Mesenchymal stem cell (in vitro differentiated cells and primary cell): ENCODE measurements at regions not wholly inside any gene's neighbourhood (a gene's known extent, or its start where the extent isn't known, plus 50 kb on each side); places are given as distances from the start of the nearest gene placed in this dataset.

ENCODE experiments used
- DNase-seq: peaks from one replicate; pipeline ENCODE4 v3.0.0-alpha.2; 2013
- H2AFZ ChIP-seq: one replicate; pipeline ENCODE4 v1.6.1; 2013; ENCODE audit warnings: low read depth, mild to moderate bottlenecking, control low read depth, inconsistent platforms, low read length, moderate library complexity
- H2AK5ac ChIP-seq: 2 replicates; pipeline ENCODE4 v1.6.1; 2013; ENCODE audit warnings: low read length, moderate library complexity, mild to moderate bottlenecking, inconsistent platforms; ENCODE audit not compliant: severe bottlenecking
- H2BK120ac ChIP-seq: one replicate; pipeline ENCODE4 v1.6.1; 2013; ENCODE audit warnings: low read depth, mild to moderate bottlenecking, inconsistent platforms, low read length, moderate library complexity
- H2BK12ac ChIP-seq, 2 experiments: one replicate each; pipeline ENCODE4 v1.6.1; 2013; ENCODE audit warnings: inconsistent platforms in 2 of 2, low read length in 2 of 2, mild to moderate bottlenecking in 2 of 2, moderate library complexity in 2 of 2, control low read depth in 1 of 2
- H2BK15ac ChIP-seq: one replicate; pipeline ENCODE4 v1.6.1; 2013; ENCODE audit warnings: mild to moderate bottlenecking, low read depth, inconsistent platforms; ENCODE audit not compliant: poor library complexity, severe bottlenecking
- H2BK5ac ChIP-seq: 2 replicates; pipeline ENCODE4 v1.6.1; 2013; ENCODE audit warnings: low read depth, mild to moderate bottlenecking, low read length, control low read depth, inconsistent platforms; ENCODE audit not compliant: poor library complexity, severe bottlenecking
- H3K14ac ChIP-seq, 2 experiments: one replicate each; pipeline ENCODE4 v1.6.1; 2013; ENCODE audit warnings: inconsistent platforms in 2 of 2, low read length in 2 of 2, control low read depth in 1 of 2, mild to moderate bottlenecking in 1 of 2, moderate library complexity in 1 of 2
- H3K18ac ChIP-seq, 2 experiments: one replicate each; pipeline ENCODE4 v1.6.1; 2013; ENCODE audit warnings: inconsistent platforms in 2 of 2, low read length in 2 of 2, control low read depth in 1 of 2, low read depth in 1 of 2, mild to moderate bottlenecking in 1 of 2
- H3K23ac ChIP-seq, 2 experiments: one replicate each; pipeline ENCODE4 v1.6.1; 2013; ENCODE audit warnings: inconsistent platforms in 2 of 2, low read length in 2 of 2, mild to moderate bottlenecking in 2 of 2, moderate library complexity in 2 of 2, control low read depth in 1 of 2
- H3K27ac ChIP-seq: 2 replicates; pipeline ENCODE4 v1.5.1; 2013; ENCODE audit warnings: mild to moderate bottlenecking, moderate library complexity, low read length, control low read depth, inconsistent platforms; ENCODE audit not compliant: poor library complexity, severe bottlenecking
- H3K27me3 ChIP-seq, 2 experiments: 2 replicates each; pipeline versions ENCODE4 v1.6.1 to v1.7.0; 2013; ENCODE audit warnings: low read length in 2 of 2, mild to moderate bottlenecking in 2 of 2, moderate library complexity in 2 of 2, control low read depth in 1 of 2, inconsistent platforms in 1 of 2; ENCODE audit not compliant: control insufficient read depth in 1 of 2, insufficient read depth in 1 of 2
- H3K36me3 ChIP-seq, 2 experiments: 2 replicates each; pipeline versions ENCODE4 v1.6.1 to v1.7.0; 2013; ENCODE audit warnings: low read length in 2 of 2, control low read depth in 1 of 2, inconsistent platforms in 1 of 2, low read depth in 1 of 2, mild to moderate bottlenecking in 1 of 2; ENCODE audit not compliant: insufficient read depth in 2 of 2, control insufficient read depth in 1 of 2
- H3K4ac ChIP-seq, 2 experiments: one replicate each; pipeline ENCODE4 v1.6.1; 2013; ENCODE audit warnings: inconsistent platforms in 2 of 2, low read length in 2 of 2, mild to moderate bottlenecking in 2 of 2, moderate library complexity in 2 of 2, control low read depth in 1 of 2, low read depth in 1 of 2
- H3K4me1 ChIP-seq: 2 replicates; pipeline ENCODE4 v1.6.1; 2013; ENCODE audit warnings: low read depth, low read length, control low read depth; ENCODE audit not compliant: control insufficient read depth, insufficient read depth
- H3K4me2 ChIP-seq: 2 replicates; pipeline ENCODE4 v1.6.1; 2013; ENCODE audit warnings: low read length, mild to moderate bottlenecking, inconsistent platforms; ENCODE audit not compliant: poor library complexity, severe bottlenecking
- H3K4me3 ChIP-seq, 2 experiments: 2 replicates each; pipeline versions ENCODE4 v1.5.1 to v1.7.0; 2013; ENCODE audit warnings: low read length in 2 of 2, mild to moderate bottlenecking in 2 of 2, control low read depth in 1 of 2, low read depth in 1 of 2; ENCODE audit not compliant: insufficient read depth in 1 of 2
- H3K79me1 ChIP-seq: replicated peaks from 2 replicates; pipeline ENCODE4 v1.6.1; 2013; ENCODE audit warnings: mild to moderate bottlenecking, control low read depth, low read length, inconsistent platforms; ENCODE audit not compliant: poor library complexity, severe bottlenecking
- H3K9ac ChIP-seq: 2 replicates; pipeline ENCODE4 v1.7.0; 2013; ENCODE audit warnings: mild to moderate bottlenecking, low read length, moderate library complexity
- H3K9me3 ChIP-seq: 2 replicates; pipeline ENCODE4 v1.7.0; 2013; ENCODE audit warnings: mild to moderate bottlenecking, low read length; ENCODE audit not compliant: control insufficient read depth
- H4K8ac ChIP-seq: one replicate; pipeline ENCODE4 v1.6.1; 2013; ENCODE audit warnings: inconsistent platforms, mild to moderate bottlenecking, low read length, moderate library complexity
- H4K91ac ChIP-seq: one replicate; pipeline ENCODE4 v1.6.1; 2013; ENCODE audit warnings: mild to moderate bottlenecking, low read length, inconsistent platforms
- WGBS: methylation state at CpG from one replicate; pipeline ENCODE4 v1.1.7; 2013; ENCODE audit warnings: mixed read lengths; 5-methylcytosine and 5-hydroxymethylcytosine counted together

GRCh38 chr13:26473571-26474230, 83.8 kb upstream of the WASF3 start:
- no peaks in the 10 kb centered on the region for H3K79me1 ChIP-seq
- H3K4me2 ChIP-seq, result no peak overlapping the region
- H2AFZ ChIP-seq, result no peak overlapping the region
- H2AK5ac ChIP-seq, result no peak overlapping the region
- H4K91ac ChIP-seq, result no peak overlapping the region
- no peak overlapping the region for H3K23ac ChIP-seq
- no peak overlapping the region for H2BK120ac ChIP-seq
- H3K9me3 ChIP-seq, result no peaks in the 10 kb centered on the region
- no peak overlapping the region for H3K4me3 ChIP-seq
- peak overlapping the region in 1 of 2 experiments; percentile 41 for H3K18ac ChIP-seq
- no peak overlapping the region for H3K27ac ChIP-seq
- no peak overlapping the region for H3K9ac ChIP-seq
- 93% methylated on average over 3 of the region's 5 CpGs for WGBS
- H4K8ac ChIP-seq, result no peak overlapping the region
- DNase-seq, result no peak
- no peaks in the 10 kb centered on the region for H3K36me3 ChIP-seq
- H3K4ac ChIP-seq, result no peak overlapping the region
- H3K14ac ChIP-seq, result no peak overlapping the region
- no peak overlapping the region for H2BK5ac ChIP-seq
- no peaks in the 10 kb centered on the region for H3K27me3 ChIP-seq
- H3K4me1 ChIP-seq, result peaks cover 14% of the 10 kb centered on the region
- H2BK15ac ChIP-seq, result peak overlapping the region; percentile 88
- no peak overlapping the region for H2BK12ac ChIP-seq

DNA sequence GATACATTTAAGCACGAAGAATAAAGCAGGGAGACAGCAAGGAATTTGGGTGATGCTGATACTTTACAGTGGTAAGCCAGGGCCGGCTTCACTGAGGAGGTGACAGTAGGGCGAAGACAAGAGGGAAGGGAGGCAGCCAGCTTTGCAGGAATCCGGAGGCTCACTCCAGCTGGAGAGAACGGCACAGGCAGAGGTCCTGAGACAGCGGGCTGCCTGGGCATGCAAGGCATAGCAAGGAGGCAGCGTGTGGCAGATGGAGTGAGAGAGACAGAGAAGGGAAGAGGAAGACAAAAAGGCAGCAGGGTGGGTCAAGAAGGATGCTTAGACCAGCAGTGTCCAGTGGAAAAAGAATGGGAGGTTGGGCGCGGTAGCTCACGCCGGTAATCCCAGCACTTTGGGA, 83.2 kb upstream of the WASF3 start:
- Histone ChIP-seq H2BK5ac (no peak overlapping the region), H3K9ac (no peak overlapping the region), H2BK15ac (peak overlapping the region; percentile 19), H2BK120ac (no peak overlapping the region), H3K4me3 (no peak overlapping the region), H3K4me2 (no peak overlapping the region), H4K91ac (no peak overlapping the region), H2AK5ac (no peak overlapping the region), H4K8ac (peak overlapping the region; percentile 63), H2BK12ac (peak overlapping the region; percentile 1 to 56), H2AFZ (no peak overlapping the region), H3K23ac (no peak overlapping the region), H3K27ac (no peak overlapping the region), H3K79me1 (no peaks in the 10 kb centered on the region), H3K9me3 (no peaks in the 10 kb centered on the region), H3K27me3 (no peaks in the 10 kb centered on the region), H3K36me3 (no peaks in the 10 kb centered on the region), H3K14ac (no peak overlapping the region), H3K4me1 (peaks cover 14% of the 10 kb centered on the region), H3K18ac (peak overlapping the region in 1 of 2 experiments; percentile 41), H3K4ac (no peak overlapping the region)
- WGBS, result 87% methylated on average over 7 of the region's 11 CpGs
- DNase-seq, result no peak

GRCh38 chr13:26475176-26476110, 82.0 kb upstream of the WASF3 start:
- peak overlapping the region; percentile 51 to 95 for H2BK12ac ChIP-seq
- H3K18ac ChIP-seq, result peak overlapping the region; percentile 65 to 96
- H3K4ac ChIP-seq, result peak overlapping the region in 1 of 2 experiments; percentile 9
- peaks cover 16% of the 10 kb centered on the region for H3K4me1 ChIP-seq
- H3K23ac ChIP-seq, result peak overlapping the region in 1 of 2 experiments; percentile 23
- H2BK5ac ChIP-seq, result no peak overlapping the region
- H2BK15ac ChIP-seq, result peak overlapping the region; percentile 92
- H3K14ac ChIP-seq, result no peak overlapping the region
- no peaks in the 10 kb centered on the region for H3K36me3 ChIP-seq
- H3K4me2 ChIP-seq, result peak overlapping the region; percentile 23
- peak overlapping the region; percentile 94 for H4K8ac ChIP-seq
- H2BK120ac ChIP-seq, result peak overlapping the region; percentile 55
- H3K27ac ChIP-seq, result no peak overlapping the region
- H2AK5ac ChIP-seq, result no peak overlapping the region
- H3K9me3 ChIP-seq, result no peaks in the 10 kb centered on the region
- peak overlapping the region; percentile 75 for H3K9ac ChIP-seq
- WGBS, result 54% methylated on average over 14 of the region's 15 CpGs
- peak overlapping the region; percentile 88 for H4K91ac ChIP-seq
- H3K4me3 ChIP-seq, result peak overlapping the region in 1 of 2 experiments; percentile 59
- DNase-seq, result no peak
- H2AFZ ChIP-seq, result peak overlapping the region; percentile 99
- H3K27me3 ChIP-seq, result no peaks in the 10 kb centered on the region
- H3K79me1 ChIP-seq, result no peaks in the 10 kb centered on the region
